ENCODE measurements at regions not wholly inside any gene's neighbourhood (a gene's known extent, or its start where the extent isn't known, plus 50 kb on each side); places are given as distances from the start of the nearest gene placed in this dataset.
"Not testable (repeated sequence)": the region's sequence is repeated elsewhere in the genome, so short reads cannot be mapped to it uniquely, and the experiment has no call there.

GRCh38 chr6:170200458-170200891 lies 90.4 kb downstream of the DLL1 start:
- DNase-seq (ENCODE audit: extremely low read depth, low read depth, low spot score) = no peak

DNA sequence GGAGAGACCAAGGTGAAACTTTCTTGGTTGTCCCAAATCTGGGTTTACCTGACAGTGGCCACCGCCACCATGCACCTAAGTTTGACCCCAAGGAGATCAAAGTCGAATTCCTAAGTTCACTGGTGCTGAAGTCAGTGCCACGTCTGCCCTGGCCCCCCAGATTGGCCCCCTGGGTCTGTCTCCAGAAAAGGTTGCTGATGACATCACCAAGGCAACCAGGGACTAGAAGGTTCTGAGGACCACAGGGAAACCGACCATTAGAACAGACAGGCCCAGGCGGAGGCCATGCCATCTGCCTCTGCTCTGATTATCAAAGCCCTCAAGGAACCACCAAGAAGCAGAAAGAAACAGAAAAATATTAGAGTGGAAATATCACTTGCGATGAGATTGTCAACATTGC lies 91.2 kb downstream of the DLL1 start:
- no peak for DNase-seq (ENCODE audit: extremely low read depth, low read depth, low spot score)

- DNase-seq (ENCODE audit: extremely low read depth, low read depth, low spot score) = no peak
Measured at GRCh38 chr6:170198298-170198697, 92.6 kb downstream of the DLL1 start.

DNA sequence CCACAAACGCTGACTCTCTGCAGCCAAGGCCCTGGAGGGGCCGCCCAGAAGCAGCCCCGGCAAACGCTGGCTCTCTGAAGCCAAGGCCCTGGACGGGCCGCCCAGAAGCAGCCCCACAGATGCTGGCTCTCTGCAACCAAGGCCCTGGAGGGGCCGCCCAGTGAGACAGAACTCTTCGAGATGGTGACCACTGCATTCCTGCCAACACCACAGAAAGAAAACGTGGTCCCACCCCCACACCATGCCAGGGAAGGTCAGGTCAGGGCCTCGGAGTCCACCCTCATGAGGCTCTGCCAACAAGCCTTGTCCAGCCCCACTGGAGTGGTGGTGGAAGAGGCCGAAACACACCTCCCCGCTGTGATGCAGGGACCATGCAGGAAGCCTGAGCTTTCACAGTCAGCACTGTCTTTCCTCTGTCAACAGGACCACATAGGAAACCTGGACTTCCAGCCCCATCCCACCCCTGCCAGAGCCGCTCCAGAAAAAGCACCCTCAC lies 97.5 kb downstream of the DLL1 start:
- DNase-seq (ENCODE audit: extremely low read depth, low read depth, low spot score) = no peak

DNA sequence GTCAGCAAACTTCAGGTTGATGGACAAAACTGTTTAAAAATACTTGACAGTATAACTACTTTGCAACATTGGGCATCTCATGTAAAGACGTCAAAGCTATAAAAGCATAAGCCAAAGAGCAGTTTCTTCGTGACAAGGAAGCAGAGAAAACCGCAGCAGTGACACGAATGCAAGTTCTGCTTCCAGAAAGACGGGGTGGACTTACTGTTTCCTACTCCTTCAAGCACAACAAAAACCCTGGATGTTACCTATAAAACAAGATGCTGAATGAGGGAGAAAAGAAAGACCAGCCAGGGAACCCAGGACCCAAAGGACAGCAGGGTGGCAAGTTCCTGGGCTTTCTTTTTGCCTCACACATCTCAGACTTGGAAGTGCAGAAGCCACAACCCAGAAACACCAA lies 98.0 kb downstream of the DLL1 start:
- DNase-seq (ENCODE audit: extremely low read depth, low read depth, low spot score) = no peak

GRCh38 chr6:170192101-170192500 lies 98.8 kb downstream of the DLL1 start:
- DNase-seq (ENCODE audit: extremely low read depth, low read depth, low spot score) = not testable (repeated sequence)

GRCh38 chr6:170190046-170190445 lies 100.8 kb downstream of the DLL1 start:
- no peak for DNase-seq (ENCODE audit: extremely low read depth, low read depth, low spot score)

- no peak for DNase-seq (ENCODE audit: extremely low read depth, low read depth, low spot score)
Measured at GRCh38 chr6:170189236-170189635, 101.6 kb downstream of the DLL1 start.

- DNase-seq (ENCODE audit: extremely low read depth, low read depth, low spot score) = no peak
Measured at GRCh38 chr6:170188571-170189001, 102.3 kb downstream of the DLL1 start.

DNA sequence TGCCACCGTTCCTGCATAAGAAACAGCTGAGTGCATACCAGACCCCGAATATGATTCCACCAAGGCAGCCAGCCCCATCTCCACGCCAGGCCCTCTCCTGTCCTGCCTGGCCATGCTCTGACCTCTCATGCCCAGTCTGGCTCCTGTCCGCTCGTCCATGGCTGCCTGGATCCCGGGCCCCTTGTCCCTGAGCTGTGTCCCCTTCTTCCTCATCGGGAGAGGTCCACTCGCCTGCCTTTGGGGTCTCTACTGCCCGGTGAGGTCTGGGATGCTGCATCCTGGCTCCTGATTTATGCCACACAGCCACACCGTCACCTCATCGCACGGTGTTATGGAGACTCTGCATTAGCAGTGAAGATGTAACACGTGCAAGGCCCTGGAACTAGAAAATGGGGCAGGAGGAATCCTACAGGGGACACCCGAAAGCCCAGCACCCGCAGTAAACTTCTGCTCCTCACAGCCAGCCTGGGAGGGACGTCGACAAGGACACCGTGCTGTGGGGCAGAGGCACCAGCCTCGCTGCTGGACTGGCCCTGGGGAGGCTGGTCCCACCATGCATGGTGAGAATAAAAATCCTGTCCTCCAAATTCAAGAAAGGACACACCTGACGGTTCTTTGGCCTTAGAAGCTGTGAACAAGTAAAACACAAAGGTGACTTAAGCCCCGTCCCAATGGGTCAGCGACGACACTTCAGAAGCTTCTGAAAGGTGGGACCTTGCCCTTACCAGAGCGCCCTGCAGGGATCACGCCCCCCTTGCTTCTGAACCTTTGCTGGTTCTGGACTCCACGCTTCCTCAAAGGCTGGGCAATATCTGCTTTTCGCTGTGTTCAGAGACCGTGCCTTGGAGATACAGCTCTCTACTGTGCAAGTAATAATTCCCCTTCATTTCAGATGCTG lies 103.0 kb downstream of the DLL1 start:
- DNase-seq (ENCODE audit: extremely low read depth, low read depth, low spot score) = no peak

DNA sequence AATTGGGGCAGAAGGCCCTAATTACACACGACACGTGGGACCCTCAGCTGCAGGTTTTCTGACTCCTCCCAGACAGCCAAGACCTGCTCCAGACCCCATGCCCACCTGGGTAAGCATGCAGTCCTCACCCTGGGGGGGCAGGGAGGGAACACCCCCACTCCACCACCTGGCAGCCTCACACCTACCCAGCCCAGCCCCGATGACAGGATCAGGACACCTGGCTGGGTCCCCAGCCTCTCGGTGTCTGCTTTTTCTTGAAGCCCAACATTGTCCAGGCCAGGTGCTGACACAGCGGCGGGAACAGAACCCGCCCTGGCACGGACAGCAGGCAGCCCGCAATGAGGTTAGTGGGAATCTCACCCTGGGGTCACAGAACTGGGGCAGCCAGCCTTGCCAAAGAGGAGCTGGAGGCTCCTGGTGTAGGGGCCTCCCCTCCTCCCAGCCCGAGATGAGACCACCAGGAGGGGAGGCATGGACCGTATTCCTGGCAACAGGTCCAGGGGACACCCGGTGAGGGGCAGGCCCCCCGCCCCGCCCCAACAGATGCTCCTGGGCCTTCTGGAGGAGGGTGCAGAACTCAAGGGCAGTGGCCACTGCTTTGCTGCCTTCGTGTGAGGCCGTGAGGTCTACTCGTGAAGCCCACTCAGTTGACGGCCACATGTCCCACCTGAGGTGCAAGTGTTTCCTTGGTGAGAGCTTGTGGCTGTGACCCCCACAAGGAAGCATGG lies 103.8 kb downstream of the DLL1 start:
- no peak for DNase-seq (ENCODE audit: extremely low read depth, low read depth, low spot score)

DNA sequence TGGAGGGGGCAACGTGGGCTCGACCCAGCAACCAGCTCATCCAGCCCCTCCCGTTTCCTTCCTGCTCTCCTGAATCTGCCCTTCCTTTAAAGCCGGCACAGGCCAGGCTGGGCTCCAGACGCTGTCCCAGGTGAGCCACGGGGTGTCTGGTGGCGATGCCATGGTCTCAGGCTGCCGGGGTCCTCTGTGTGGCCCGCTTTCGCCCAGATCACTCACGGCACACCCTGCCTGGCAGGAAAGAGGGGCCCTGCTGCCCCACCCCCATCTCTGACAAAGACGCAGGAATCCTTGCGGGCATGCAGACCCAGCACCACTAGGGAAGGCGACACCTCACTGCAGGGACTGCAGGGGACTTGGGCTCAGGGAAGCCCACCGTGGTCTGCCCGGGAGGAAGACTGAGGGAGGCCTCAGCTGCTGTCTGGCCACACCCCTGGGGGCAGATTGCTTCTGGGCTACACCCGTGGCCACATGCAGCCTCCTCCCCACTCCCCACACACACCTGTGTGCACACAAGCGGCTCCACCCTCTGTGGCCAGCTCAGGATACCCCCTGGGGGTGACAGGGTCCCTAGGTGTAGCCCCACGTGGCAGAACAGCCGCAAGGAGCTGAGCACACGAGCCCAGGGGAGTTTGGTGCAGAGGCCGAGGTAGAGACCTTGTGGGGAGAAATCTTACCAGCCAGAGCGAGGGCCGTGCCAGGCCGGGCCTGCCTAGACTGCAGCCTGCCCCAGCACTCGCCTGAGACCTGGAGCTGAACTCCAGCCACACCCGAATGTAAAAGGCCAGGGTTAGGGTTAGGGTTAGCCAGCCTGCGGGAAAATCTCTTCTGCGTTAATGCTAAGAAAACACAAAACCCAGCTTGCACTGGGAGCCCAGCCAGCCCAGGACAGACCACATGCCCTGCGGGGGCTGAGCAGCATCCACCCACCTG lies 104.6 kb downstream of the DLL1 start:
- no peak for DNase-seq (ENCODE audit: extremely low read depth, low read depth, low spot score)

- no peak for DNase-seq (ENCODE audit: extremely low read depth, low read depth, low spot score)
Measured at GRCh38 chr6:170185175-170185978, 105.5 kb downstream of the DLL1 start.

- DNase-seq (ENCODE audit: extremely low read depth, low read depth, low spot score) = no peak
Measured at GRCh38 chr6:170184316-170184715, 106.6 kb downstream of the DLL1 start.

DNA sequence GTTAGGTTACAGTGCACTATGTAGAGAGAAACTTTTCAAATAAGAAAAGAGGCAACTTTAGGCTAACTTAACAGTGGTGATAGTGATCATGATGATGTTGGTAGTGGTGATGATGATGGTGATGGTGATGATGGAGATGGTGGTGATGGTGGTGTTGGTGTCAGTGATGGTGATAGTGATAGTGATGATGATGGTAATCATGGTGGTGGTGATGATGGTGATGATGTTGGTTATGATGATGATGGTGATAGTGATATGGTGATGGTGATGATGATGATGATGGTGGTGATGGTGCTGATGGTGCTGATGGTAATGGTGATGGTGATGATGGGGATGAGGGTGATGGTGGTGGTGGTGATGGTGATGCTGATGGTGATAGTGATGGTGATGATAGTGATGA lies 107.4 kb downstream of the DLL1 start:
- DNase-seq (ENCODE audit: extremely low read depth, low read depth, low spot score) = no peak

DNA sequence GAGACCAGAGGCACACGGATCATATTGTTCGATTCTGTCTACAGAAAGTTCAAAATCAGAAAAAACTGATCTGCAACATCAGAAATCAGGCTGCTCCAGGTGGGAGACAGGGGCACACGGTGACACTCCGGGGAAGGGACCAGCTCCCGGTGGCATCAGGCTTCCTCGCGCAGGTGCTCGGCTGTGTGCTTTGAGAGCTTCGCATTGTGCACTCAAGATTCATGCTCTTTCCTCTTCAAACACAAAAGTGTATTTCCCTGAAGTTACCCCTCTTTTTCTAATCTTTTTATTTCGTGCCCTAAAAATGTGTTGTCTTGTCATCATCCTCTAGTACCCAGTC lies 108.1 kb downstream of the DLL1 start:
- no peak for DNase-seq (ENCODE audit: extremely low read depth, low read depth, low spot score)

- no peak for DNase-seq (ENCODE audit: extremely low read depth, low read depth, low spot score)
Measured at GRCh38 chr6:170182093-170182780, 108.6 kb downstream of the DLL1 start.

GRCh38 chr6:170181338-170181690 lies 109.6 kb downstream of the DLL1 start:
- DNase-seq (ENCODE audit: extremely low read depth, low read depth, low spot score) = no peak

DNA sequence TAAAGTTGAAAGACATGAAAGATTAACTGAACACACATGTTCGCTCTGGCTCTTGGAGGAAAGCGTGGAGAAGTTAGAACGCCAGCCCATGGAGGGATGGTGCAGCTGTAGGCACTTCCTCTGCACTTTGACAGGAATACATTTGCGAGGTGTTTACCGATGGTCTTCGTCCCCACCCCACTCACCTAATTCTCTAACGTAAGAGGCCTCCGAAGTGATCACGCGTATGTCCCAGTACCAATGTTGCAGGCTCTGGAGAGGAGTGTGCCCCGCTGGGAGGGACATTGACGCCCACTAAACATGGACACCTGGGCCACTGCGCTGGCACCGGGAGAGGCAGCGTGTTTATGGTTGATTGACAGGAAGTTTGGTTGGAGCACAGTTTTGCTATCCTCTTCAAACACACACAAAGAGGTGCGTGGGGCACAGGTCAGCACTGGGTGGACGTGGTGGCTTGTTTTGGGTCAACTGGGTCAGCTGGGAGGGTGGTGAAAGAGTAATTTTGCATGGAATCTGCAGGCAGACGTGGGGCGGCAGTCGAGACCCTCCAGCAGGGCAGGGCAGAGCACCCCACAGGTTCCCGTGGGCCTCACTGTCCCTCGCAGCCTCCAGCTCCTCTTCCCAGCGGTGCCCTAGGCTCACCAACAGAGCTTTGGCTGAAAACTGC lies 110.1 kb downstream of the DLL1 start:
- no peak for DNase-seq (ENCODE audit: extremely low read depth, low read depth, low spot score)

Data from glomerular endothelial cell (primary cell).